ENCODE measurements at regions not wholly inside any gene's neighbourhood (a gene's known extent, or its start where the extent isn't known, plus 50 kb on each side); places are given as distances from the start of the nearest gene placed in this dataset.
"Not testable (repeated sequence)": the region's sequence is repeated elsewhere in the genome, so short reads cannot be mapped to it uniquely, and the experiment has no call there.

GRCh38 chr1:83117030-83117429 lies 881.9 kb downstream of the TTLL7 start:
- DNase-seq (ENCODE audit: low read depth); in situ Hi-C loops (cut with HindIII; ENCODE audit: low pct_unique_long_range_greater_than_20kb, low sequenced_read_pairs): not testable (repeated sequence)

GRCh38 chr1:83115785-83116184 lies 883.1 kb downstream of the TTLL7 start:
- in situ Hi-C loops (cut with HindIII; ENCODE audit: low pct_unique_long_range_greater_than_20kb, low sequenced_read_pairs): no loop called here
- no peak for DNase-seq (ENCODE audit: low read depth)

- in situ Hi-C loops (cut with HindIII; ENCODE audit: low pct_unique_long_range_greater_than_20kb, low sequenced_read_pairs): no loop called here
- no peak for DNase-seq (ENCODE audit: low read depth)
These were observed 884.6 kb downstream of the TTLL7 start for GRCh38 chr1:83114136-83114834.

GRCh38 chr1:83113652-83114051 lies 885.3 kb downstream of the TTLL7 start:
- in situ Hi-C loops (cut with HindIII; ENCODE audit: low pct_unique_long_range_greater_than_20kb, low sequenced_read_pairs): no loop called here
- DNase-seq (ENCODE audit: low read depth): peak; percentile 7

GRCh38 chr1:83112248-83112885 lies 886.6 kb downstream of the TTLL7 start:
- in situ Hi-C loops (cut with HindIII; ENCODE audit: low pct_unique_long_range_greater_than_20kb, low sequenced_read_pairs): no loop called here
- DNase-seq (ENCODE audit: low read depth): no peak

- in situ Hi-C loops (cut with HindIII; ENCODE audit: low pct_unique_long_range_greater_than_20kb, low sequenced_read_pairs): no loop called here
These were observed 888.8 kb downstream of the TTLL7 start for GRCh38 chr1:83110156-83110555.

GRCh38 chr1:83109692-83110091 lies 889.2 kb downstream of the TTLL7 start:
- DNase-seq (ENCODE audit: low read depth): no peak
- in situ Hi-C loops (cut with HindIII; ENCODE audit: low pct_unique_long_range_greater_than_20kb, low sequenced_read_pairs): no loop called here

More at GRCh38 chr1:83110156-83110555, 888.8 kb downstream of the TTLL7 start:
- DNase-seq (ENCODE audit: low read depth): no peak

- in situ Hi-C loops (cut with HindIII; ENCODE audit: low pct_unique_long_range_greater_than_20kb, low sequenced_read_pairs): no loop called here
- no peak for DNase-seq (ENCODE audit: low read depth)
These were observed 894.4 kb downstream of the TTLL7 start for GRCh38 chr1:83104558-83104957.

GRCh38 chr1:83103341-83103740 lies 895.6 kb downstream of the TTLL7 start:
- in situ Hi-C loops (cut with HindIII; ENCODE audit: low pct_unique_long_range_greater_than_20kb, low sequenced_read_pairs): no loop called here
- DNase-seq (ENCODE audit: low read depth): no peak

GRCh38 chr1:83102630-83103071 lies 896.3 kb downstream of the TTLL7 start:
- in situ Hi-C loops (cut with HindIII; ENCODE audit: low pct_unique_long_range_greater_than_20kb, low sequenced_read_pairs): no loop called here
- no peak for DNase-seq (ENCODE audit: low read depth)

- in situ Hi-C loops (cut with HindIII; ENCODE audit: low pct_unique_long_range_greater_than_20kb, low sequenced_read_pairs): no loop called here
- DNase-seq (ENCODE audit: low read depth): no peak
These were observed 897.5 kb downstream of the TTLL7 start for GRCh38 chr1:83101406-83101805.

- in situ Hi-C loops (cut with HindIII; ENCODE audit: low pct_unique_long_range_greater_than_20kb, low sequenced_read_pairs): no loop called here
- no peak for DNase-seq (ENCODE audit: low read depth)
These were observed 898.8 kb downstream of the TTLL7 start for GRCh38 chr1:83100133-83100532.

- DNase-seq (ENCODE audit: low read depth): no peak
- in situ Hi-C loops (cut with HindIII; ENCODE audit: low pct_unique_long_range_greater_than_20kb, low sequenced_read_pairs): no loop called here
These were observed 900.1 kb downstream of the TTLL7 start for GRCh38 chr1:83098791-83099190.

GRCh38 chr1:83098131-83098530 lies 900.8 kb downstream of the TTLL7 start:
- no peak for DNase-seq (ENCODE audit: low read depth)
- in situ Hi-C loops (cut with HindIII; ENCODE audit: low pct_unique_long_range_greater_than_20kb, low sequenced_read_pairs): no loop called here

- DNase-seq (ENCODE audit: low read depth): no peak
- in situ Hi-C loops (cut with HindIII; ENCODE audit: low pct_unique_long_range_greater_than_20kb, low sequenced_read_pairs): no loop called here
These were observed 901.2 kb downstream of the TTLL7 start for GRCh38 chr1:83097715-83098114.

GRCh38 chr1:83095570-83095969 lies 903.4 kb downstream of the TTLL7 start:
- in situ Hi-C loops (cut with HindIII; ENCODE audit: low pct_unique_long_range_greater_than_20kb, low sequenced_read_pairs): no loop called here
- DNase-seq (ENCODE audit: low read depth): no peak

GRCh38 chr1:83090195-83090594 lies 908.7 kb downstream of the TTLL7 start:
- no peak for DNase-seq (ENCODE audit: low read depth)
- in situ Hi-C loops (cut with HindIII; ENCODE audit: low pct_unique_long_range_greater_than_20kb, low sequenced_read_pairs): no loop called here

- DNase-seq (ENCODE audit: low read depth): no peak
- in situ Hi-C loops (cut with HindIII; ENCODE audit: low pct_unique_long_range_greater_than_20kb, low sequenced_read_pairs): no loop called here
These were observed 911.1 kb downstream of the TTLL7 start for GRCh38 chr1:83087851-83088250.

- no peak for DNase-seq (ENCODE audit: low read depth)
These were observed 911.9 kb downstream of the TTLL7 start for GRCh38 chr1:83086986-83087512.

GRCh38 chr1:83086346-83086745 lies 912.6 kb downstream of the TTLL7 start:
- in situ Hi-C loops (cut with HindIII; ENCODE audit: low pct_unique_long_range_greater_than_20kb, low sequenced_read_pairs): no loop called here

More at GRCh38 chr1:83086986-83087512, 911.9 kb downstream of the TTLL7 start:
- in situ Hi-C loops (cut with HindIII; ENCODE audit: low pct_unique_long_range_greater_than_20kb, low sequenced_read_pairs): no loop called here

More at GRCh38 chr1:83086346-83086745, 912.6 kb downstream of the TTLL7 start:
- peak; percentile 12 for DNase-seq (ENCODE audit: low read depth)

Measured in Caki2 (cell line).